ENCODE measurements at regions not wholly inside any gene's neighbourhood (a gene's known extent, or its start where the extent isn't known, plus 50 kb on each side); places are given as distances from the start of the nearest gene placed in this dataset.

- CTCF ChIA-PET = no interaction called here
- no peak for DNase-seq (ENCODE audit: extremely low spot score)
- POLR2A ChIA-PET = no interaction called here
Observed at GRCh38 chr3:18232317-18232716, 192.8 kb downstream of the SATB1 start.

GRCh38 chr3:18228060-18228459 lies 197.1 kb downstream of the SATB1 start:
- CTCF ChIA-PET = interaction anchor here (0.6 kb wide), 1 partner anchor 534 kb away, joined by 3 read pairs; no protein-coding TSS in a partner anchor
- POLR2A ChIA-PET = no interaction called here
- DNase-seq (ENCODE audit: extremely low spot score) = no peak
- no peak for TF ChIP-seq ZNF384 (IDR thresholded peaks at IDR 0.05)
- no peak for TF ChIP-seq TARDBP (IDR thresholded peaks at IDR 0.05)
- no peak for TF ChIP-seq NFRKB (IDR thresholded peaks at IDR 0.05)
- no peak for TF ChIP-seq LEF1 (IDR thresholded peaks at IDR 0.05; ENCODE audit: borderline replicate concordance)
- no peak for TF ChIP-seq BHLHE40 (IDR thresholded peaks at IDR 0.05; ENCODE audit: borderline replicate concordance)
- no peak for TF ChIP-seq SUZ12 (IDR thresholded peaks at IDR 0.05)
- TF ChIP-seq HDGF (IDR thresholded peaks at IDR 0.05; ENCODE audit: borderline replicate concordance) = no peak
- TF ChIP-seq, protein P1, sequence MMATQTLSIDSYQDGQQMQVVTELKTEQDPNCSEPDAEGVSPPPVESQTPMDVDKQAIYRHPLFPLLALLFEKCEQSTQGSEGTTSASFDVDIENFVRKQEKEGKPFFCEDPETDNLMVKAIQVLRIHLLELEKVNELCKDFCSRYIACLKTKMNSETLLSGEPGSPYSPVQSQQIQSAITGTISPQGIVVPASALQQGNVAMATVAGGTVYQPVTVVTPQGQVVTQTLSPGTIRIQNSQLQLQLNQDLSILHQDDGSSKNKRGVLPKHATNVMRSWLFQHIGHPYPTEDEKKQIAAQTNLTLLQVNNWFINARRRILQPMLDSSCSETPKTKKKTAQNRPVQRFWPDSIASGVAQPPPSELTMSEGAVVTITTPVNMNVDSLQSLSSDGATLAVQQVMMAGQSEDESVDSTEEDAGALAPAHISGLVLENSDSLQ (IDR thresholded peaks at IDR 0.05) = no peak
- TF ChIP-seq ARNT (IDR thresholded peaks at IDR 0.05) = no peak
- no peak for TF ChIP-seq FOXA1 (IDR thresholded peaks at IDR 0.05)
- TF ChIP-seq L3MBTL2 (conservative IDR thresholded peaks at IDR 0.05) = no peak
- TF ChIP-seq CTBP1 (IDR thresholded peaks at IDR 0.05; ENCODE audit: borderline replicate concordance) = no peak
- TF ChIP-seq FOXK2 (IDR thresholded peaks at IDR 0.05) = no peak
- TF ChIP-seq ELF4 (IDR thresholded peaks at IDR 0.05) = no peak
- TF ChIP-seq SP1 (IDR thresholded peaks at IDR 0.05) = no peak
- no peak for TF ChIP-seq FOXM1 (IDR thresholded peaks at IDR 0.05; ENCODE audit: borderline replicate concordance)

More at GRCh38 chr3:18232317-18232716, 192.8 kb downstream of the SATB1 start:
- no peak for TF ChIP-seq L3MBTL2 (conservative IDR thresholded peaks at IDR 0.05)
- TF ChIP-seq ARNT (IDR thresholded peaks at IDR 0.05) = no peak
- TF ChIP-seq TARDBP (IDR thresholded peaks at IDR 0.05) = no peak
- no peak for TF ChIP-seq BHLHE40 (IDR thresholded peaks at IDR 0.05; ENCODE audit: borderline replicate concordance)
- TF ChIP-seq SUZ12 (IDR thresholded peaks at IDR 0.05) = no peak

- CTCF ChIA-PET = no interaction called here
- POLR2A ChIA-PET = no interaction called here
- no peak for TF ChIP-seq FOXM1 (IDR thresholded peaks at IDR 0.05; ENCODE audit: borderline replicate concordance)
- TF ChIP-seq ZNF384 (IDR thresholded peaks at IDR 0.05) = no peak
- no peak for DNase-seq (ENCODE audit: extremely low spot score)
Observed at GRCh38 chr3:18225709-18226108, 199.4 kb downstream of the SATB1 start.

DNA sequence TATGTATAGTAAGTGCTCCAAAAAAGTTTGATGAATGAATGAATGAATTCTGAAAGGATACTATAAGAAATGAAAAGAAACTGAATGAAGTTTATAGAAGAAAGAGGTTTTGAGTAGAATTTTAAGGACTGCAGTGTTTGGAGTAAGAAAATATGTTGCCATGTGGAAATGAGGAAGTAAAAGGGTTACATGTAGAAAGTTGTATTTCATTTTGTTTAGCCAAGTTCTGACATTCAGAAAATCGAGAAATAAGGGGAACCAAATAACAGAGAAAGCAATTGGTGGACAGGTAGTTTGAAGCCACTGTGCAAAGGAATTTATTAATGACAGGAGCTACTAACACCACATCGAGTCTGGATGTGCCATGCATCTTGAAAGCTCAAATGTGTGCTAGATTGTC lies 200.7 kb downstream of the SATB1 start:
- CTCF ChIA-PET = no interaction called here
- POLR2A ChIA-PET = no interaction called here
- TF ChIP-seq BHLHE40 (IDR thresholded peaks at IDR 0.05; ENCODE audit: borderline replicate concordance) (no peak), SUZ12 (IDR thresholded peaks at IDR 0.05) (no peak), SP1 (IDR thresholded peaks at IDR 0.05) (no peak), TARDBP (IDR thresholded peaks at IDR 0.05) (no peak), ZNF384 (IDR thresholded peaks at IDR 0.05) (no peak), NFRKB (IDR thresholded peaks at IDR 0.05) (no peak), LEF1 (IDR thresholded peaks at IDR 0.05; ENCODE audit: borderline replicate concordance) (no peak), CTBP1 (IDR thresholded peaks at IDR 0.05; ENCODE audit: borderline replicate concordance) (no peak), FOXA1 (IDR thresholded peaks at IDR 0.05) (no peak), FOXK2 (IDR thresholded peaks at IDR 0.05) (no peak), FOXM1 (IDR thresholded peaks at IDR 0.05; ENCODE audit: borderline replicate concordance) (no peak), ELF4 (IDR thresholded peaks at IDR 0.05) (no peak), ARNT (IDR thresholded peaks at IDR 0.05) (no peak), HDGF (IDR thresholded peaks at IDR 0.05; ENCODE audit: borderline replicate concordance) (no peak), L3MBTL2 (conservative IDR thresholded peaks at IDR 0.05) (no peak)
- TF ChIP-seq, protein P1 (IDR thresholded peaks at IDR 0.05) = no peak
- DNase-seq (ENCODE audit: extremely low spot score) = no peak

GRCh38 chr3:18223974-18224373 lies 201.2 kb downstream of the SATB1 start:
- CTCF ChIA-PET = no interaction called here
- POLR2A ChIA-PET = no interaction called here
- TF ChIP-seq SUZ12 (IDR thresholded peaks at IDR 0.05) (no peak), ELF4 (IDR thresholded peaks at IDR 0.05) (no peak), HDGF (IDR thresholded peaks at IDR 0.05; ENCODE audit: borderline replicate concordance) (no peak), BHLHE40 (IDR thresholded peaks at IDR 0.05; ENCODE audit: borderline replicate concordance) (no peak), FOXM1 (IDR thresholded peaks at IDR 0.05; ENCODE audit: borderline replicate concordance) (no peak), NFRKB (IDR thresholded peaks at IDR 0.05) (no peak), ZNF384 (IDR thresholded peaks at IDR 0.05) (no peak), SP1 (IDR thresholded peaks at IDR 0.05) (no peak), CTBP1 (IDR thresholded peaks at IDR 0.05; ENCODE audit: borderline replicate concordance) (no peak), L3MBTL2 (conservative IDR thresholded peaks at IDR 0.05) (no peak), ARNT (IDR thresholded peaks at IDR 0.05) (no peak), FOXK2 (IDR thresholded peaks at IDR 0.05) (no peak), TARDBP (IDR thresholded peaks at IDR 0.05) (no peak), FOXA1 (IDR thresholded peaks at IDR 0.05) (no peak), LEF1 (IDR thresholded peaks at IDR 0.05; ENCODE audit: borderline replicate concordance) (no peak)
- TF ChIP-seq, protein P1 (IDR thresholded peaks at IDR 0.05) = no peak
- DNase-seq (ENCODE audit: extremely low spot score) = no peak

- no peak for TF ChIP-seq FOXK2 (IDR thresholded peaks at IDR 0.05)
- no peak for TF ChIP-seq NFRKB (IDR thresholded peaks at IDR 0.05)
- TF ChIP-seq BHLHE40 (IDR thresholded peaks at IDR 0.05; ENCODE audit: borderline replicate concordance) = no peak
- TF ChIP-seq FOXM1 (IDR thresholded peaks at IDR 0.05; ENCODE audit: borderline replicate concordance) = no peak
- TF ChIP-seq ARNT (IDR thresholded peaks at IDR 0.05) = no peak
- TF ChIP-seq LEF1 (IDR thresholded peaks at IDR 0.05; ENCODE audit: borderline replicate concordance) = no peak
- TF ChIP-seq SP1 (IDR thresholded peaks at IDR 0.05) = no peak
- no peak for TF ChIP-seq L3MBTL2 (conservative IDR thresholded peaks at IDR 0.05)
- TF ChIP-seq FOXA1 (IDR thresholded peaks at IDR 0.05) = no peak
- no peak for TF ChIP-seq HDGF (IDR thresholded peaks at IDR 0.05; ENCODE audit: borderline replicate concordance)
- TF ChIP-seq CTBP1 (IDR thresholded peaks at IDR 0.05; ENCODE audit: borderline replicate concordance) = no peak
- no peak for TF ChIP-seq ZNF384 (IDR thresholded peaks at IDR 0.05)
- TF ChIP-seq ELF4 (IDR thresholded peaks at IDR 0.05) = no peak
- no peak for TF ChIP-seq SUZ12 (IDR thresholded peaks at IDR 0.05)
- POLR2A ChIA-PET = no interaction called here
- CTCF ChIA-PET = no interaction called here
- DNase-seq (ENCODE audit: extremely low spot score) = no peak
Observed at GRCh38 chr3:18223571-18223970, 201.6 kb downstream of the SATB1 start.

All from HEK293T (cell line).